Neuronal stem cell (in vitro differentiated cells): ENCODE measurements at regions not wholly inside any gene's neighbourhood (a gene's known extent, or its start where the extent isn't known, plus 50 kb on each side); places are given as distances from the start of the nearest gene placed in this dataset.

Experiments used
- DNase-seq: peaks from one replicate; pipeline ENCODE4 v3.0.0-alpha.2; 2013; ENCODE audit warnings: low spot score
- H2AFZ ChIP-seq: one replicate; pipeline ENCODE4 v1.6.1; 2013; ENCODE audit warnings: mild to moderate bottlenecking, low read length, inconsistent platforms
- H2AK5ac ChIP-seq: 2 replicates; pipeline ENCODE4 v1.6.1; 2013; ENCODE audit warnings: low read depth, mild to moderate bottlenecking, inconsistent platforms, low read length, moderate library complexity, mixed read lengths
- H2BK120ac ChIP-seq: 2 replicates; pipeline ENCODE4 v1.6.1; 2013; ENCODE audit warnings: low read depth, mild to moderate bottlenecking, inconsistent platforms, low read length, moderate library complexity, mixed read lengths
- H2BK12ac ChIP-seq: one replicate; pipeline ENCODE4 v1.6.1; 2013; ENCODE audit warnings: low read length, inconsistent platforms
- H2BK15ac ChIP-seq: 2 replicates; pipeline ENCODE4 v1.6.1; 2013; ENCODE audit warnings: mild to moderate bottlenecking, low read length, inconsistent platforms, mixed read lengths
- H2BK5ac ChIP-seq: one replicate; pipeline ENCODE4 v1.6.1; 2013; ENCODE audit warnings: inconsistent platforms, mild to moderate bottlenecking, low read length, moderate library complexity
- H3K14ac ChIP-seq: one replicate; pipeline ENCODE4 v1.6.1; 2013; ENCODE audit warnings: low read length, inconsistent platforms
- H3K18ac ChIP-seq: 2 replicates; pipeline ENCODE4 v1.6.1; 2013; ENCODE audit warnings: low read length, inconsistent platforms
- H3K23ac ChIP-seq: 2 replicates; pipeline ENCODE4 v1.6.1; 2013; ENCODE audit warnings: low read depth, mild to moderate bottlenecking, mixed read lengths, low read length, inconsistent platforms; ENCODE audit not compliant: poor library complexity
- H3K27ac ChIP-seq: replicated peaks from 3 replicates; pipeline ENCODE4 v1.5.1; 2013; ENCODE audit warnings: low read length, inconsistent platforms
- H3K27me3 ChIP-seq, 3 experiments: 2 replicates each; pipeline ENCODE4 v1.6.1; 2013; ENCODE audit warnings: low read length in 3 of 3, mild to moderate bottlenecking in 2 of 3, inconsistent platforms in 1 of 3, low read depth in 1 of 3, mixed read lengths in 1 of 3, moderate library complexity in 1 of 3; ENCODE audit not compliant: control insufficient read depth in 3 of 3, insufficient read depth in 3 of 3
- H3K36me3 ChIP-seq, 2 donors: replicated peaks in 1 of 2; 2 replicates each; pipeline ENCODE4 v1.6.1; 2013; ENCODE audit warnings: low read length in 2 of 2; ENCODE audit not compliant: control insufficient read depth in 2 of 2, insufficient read depth in 2 of 2
- H3K4ac ChIP-seq: 2 replicates; pipeline ENCODE4 v1.6.1; 2013; ENCODE audit warnings: inconsistent platforms, mild to moderate bottlenecking, low read length, moderate library complexity
- H3K4me1 ChIP-seq, 2 donors: 1 replicate in 1 of 2; 2 replicates in 1 of 2; pipeline ENCODE4 v1.6.1; 2013; ENCODE audit warnings: low read length in 2 of 2, low read depth in 1 of 2; ENCODE audit not compliant: control insufficient read depth in 2 of 2, insufficient read depth in 1 of 2
- H3K4me2 ChIP-seq: one replicate; pipeline ENCODE4 v1.6.1; 2013; ENCODE audit warnings: mild to moderate bottlenecking, low read length, inconsistent platforms; ENCODE audit not compliant: insufficient read depth, poor library complexity, severe bottlenecking
- H3K4me3 ChIP-seq, 2 donors: 2 replicates each; pipeline ENCODE4 v1.5.1; 2013; ENCODE audit warnings: low read length in 2 of 2, mild to moderate bottlenecking in 2 of 2, inconsistent platforms in 1 of 2, moderate library complexity in 1 of 2
- H3K79me1 ChIP-seq: one replicate; pipeline ENCODE4 v1.6.1; 2013; ENCODE audit warnings: low read depth, mild to moderate bottlenecking, inconsistent platforms, low read length, moderate library complexity
- H3K9ac ChIP-seq: one replicate; pipeline ENCODE4 v1.6.1; 2013; ENCODE audit warnings: mild to moderate bottlenecking, low read depth, low read length, inconsistent platforms; ENCODE audit not compliant: poor library complexity
- H3K9me3 ChIP-seq, 2 donors: replicated peaks in 1 of 2; 2 replicates each; pipeline versions ENCODE3 to v1.6.1; 2013; ENCODE audit warnings: low read length in 2 of 2, mild to moderate bottlenecking in 2 of 2, inconsistent platforms in 1 of 2, low read depth in 1 of 2, mixed read lengths in 1 of 2, moderate library complexity in 1 of 2; ENCODE audit not compliant: control insufficient read depth in 2 of 2, insufficient read depth in 1 of 2
- H4K8ac ChIP-seq: one replicate; pipeline ENCODE4 v1.6.1; 2013; ENCODE audit warnings: low read depth, mild to moderate bottlenecking, inconsistent platforms, low read length, moderate library complexity
- H4K91ac ChIP-seq: one replicate; pipeline ENCODE4 v1.6.1; 2013; ENCODE audit warnings: low read length, low read depth, mild to moderate bottlenecking, inconsistent platforms; ENCODE audit not compliant: poor library complexity
- WGBS, 2 donors: extraction: QIAGEN DNeasy Blood & Tissue Kit; methylation state at CpG; one replicate each; pipeline ENCODE4 v1.1.7; 2013; ENCODE audit warnings: missing lambda C conversion rate in 2 of 2, mixed read lengths in 1 of 2; ENCODE audit not compliant: insufficient read length in 2 of 2, insufficient replicate concordance in 1 of 2; ENCODE audit errors: extremely low coverage in 2 of 2; 5-methylcytosine and 5-hydroxymethylcytosine counted together

DNA sequence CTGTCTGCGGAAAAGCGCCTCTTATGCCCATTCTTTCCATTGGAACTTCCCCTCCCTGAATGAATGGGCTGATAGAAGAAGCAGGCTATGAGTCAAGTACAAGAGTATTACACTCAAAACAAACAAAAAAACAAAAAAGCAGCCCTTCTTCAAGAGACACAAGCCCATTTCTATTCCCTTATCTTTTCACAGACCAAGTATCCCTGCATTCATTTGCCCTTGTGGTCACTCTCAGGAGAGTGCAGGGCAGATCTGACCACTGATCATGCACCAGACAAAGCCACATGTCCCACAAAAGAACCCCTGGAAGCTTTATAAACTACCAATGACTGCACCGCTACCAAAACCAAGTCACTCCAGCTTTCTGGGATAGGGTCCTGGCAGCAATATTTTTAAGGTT lies 262.5 kb upstream of the TAS2R1 start:
- no peak overlapping the region for H4K8ac ChIP-seq
- H3K4ac ChIP-seq = no peak overlapping the region
- no peak overlapping the region for H3K9ac ChIP-seq
- no peak overlapping the region for H3K27ac ChIP-seq
- no CpG with 5 or more reads among the region's 3 CpGs for WGBS, 2 donors
- H3K79me1 ChIP-seq = no peaks in the 10 kb centered on the region
- no peak overlapping the region for H3K18ac ChIP-seq
- no peak overlapping the region for H2BK12ac ChIP-seq
- no peak for DNase-seq
- H2BK5ac ChIP-seq = no peak overlapping the region
- H3K14ac ChIP-seq = no peak overlapping the region
- H3K36me3 ChIP-seq = no peaks in the 10 kb centered on the region
- H3K4me1 ChIP-seq = peaks cover 5 to 6% of the 10 kb centered on the region in 2 donors
- no peak overlapping the region for H2AFZ ChIP-seq
- no peak overlapping the region for H3K23ac ChIP-seq
- no peak overlapping the region for H2BK120ac ChIP-seq
- no peak overlapping the region for H2AK5ac ChIP-seq
- H3K27me3 ChIP-seq = no peaks in the 10 kb centered on the region
- no peak overlapping the region for H3K4me2 ChIP-seq
- no peak overlapping the region for H3K4me3 ChIP-seq
- no peak overlapping the region for H4K91ac ChIP-seq
- H2BK15ac ChIP-seq = no peak overlapping the region
- peaks cover 0 to 4% of the 10 kb centered on the region in 2 donors for H3K9me3 ChIP-seq

DNA sequence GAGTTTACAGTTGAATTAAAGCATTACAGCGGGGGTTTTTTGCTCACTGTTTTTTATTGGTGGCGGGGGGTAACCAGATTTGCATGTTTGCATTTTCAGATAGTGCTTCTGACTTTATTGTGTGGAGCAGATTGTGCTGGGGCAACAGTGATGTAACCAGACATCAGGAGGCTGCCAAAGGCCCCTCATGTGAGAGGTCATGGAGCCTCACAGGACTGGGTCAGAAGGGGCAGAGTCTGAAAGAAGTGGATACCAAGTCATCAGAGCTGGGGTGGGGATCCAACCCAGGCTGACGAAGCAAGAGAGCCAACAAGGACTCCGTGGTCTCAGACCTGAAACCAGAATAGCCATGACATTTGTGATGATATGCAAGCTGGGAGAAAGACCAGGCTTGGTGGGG lies 259.4 kb upstream of the TAS2R1 start:
- Histone ChIP-seq H3K14ac (no peak overlapping the region), H3K4me3 (no peak overlapping the region), H3K79me1 (no peaks in the 10 kb centered on the region), H3K23ac (no peak overlapping the region), H3K36me3 (no peaks in the 10 kb centered on the region), H2BK5ac (no peak overlapping the region), H3K4me1 (peaks cover 0 to 6% of the 10 kb centered on the region in 2 donors), H3K18ac (no peak overlapping the region), H4K8ac (no peak overlapping the region), H3K27ac (no peak overlapping the region), H2BK120ac (no peak overlapping the region), H3K4ac (no peak overlapping the region), H2BK15ac (no peak overlapping the region), H3K9ac (no peak overlapping the region), H3K4me2 (no peak overlapping the region), H2BK12ac (no peak overlapping the region), H2AK5ac (no peak overlapping the region), H4K91ac (no peak overlapping the region), H3K27me3 (no peaks in the 10 kb centered on the region), H3K9me3 (peaks cover 0 to 3% of the 10 kb centered on the region in 2 donors), H2AFZ (no peak overlapping the region)
- DNase-seq = no peak
- WGBS, 2 donors = no CpG with 5 or more reads among the region's 4 CpGs

DNA sequence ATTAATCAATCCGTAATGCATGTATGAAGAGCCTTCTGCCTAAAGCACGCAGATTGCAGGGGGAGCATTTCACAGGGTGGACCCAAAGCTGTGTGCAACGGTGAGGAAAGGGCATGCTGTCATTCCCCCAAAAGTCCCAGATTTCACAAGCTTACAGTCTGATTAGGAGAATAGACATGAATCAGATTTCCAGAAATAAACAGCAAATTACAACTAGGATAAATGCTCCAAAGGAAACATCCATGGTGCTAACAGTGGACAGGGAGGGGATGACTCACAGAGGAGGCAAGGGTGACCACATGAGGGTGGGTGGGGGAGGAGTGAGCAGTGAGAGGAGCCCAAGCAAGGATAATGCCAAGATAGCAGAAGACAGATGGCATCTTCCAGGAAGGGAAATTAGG lies 258.4 kb upstream of the TAS2R1 start:
- Histone ChIP-seq H3K4me1 (peaks cover 0 to 6% of the 10 kb centered on the region in 2 donors), H3K36me3 (no peaks in the 10 kb centered on the region), H3K4me3 (no peak overlapping the region), H2BK5ac (no peak overlapping the region), H3K18ac (no peak overlapping the region), H3K79me1 (no peaks in the 10 kb centered on the region), H3K4ac (no peak overlapping the region), H3K9me3 (no peaks in the 10 kb centered on the region), H2BK12ac (no peak overlapping the region), H3K23ac (no peak overlapping the region), H2AFZ (no peak overlapping the region), H3K14ac (no peak overlapping the region), H4K91ac (no peak overlapping the region), H2BK120ac (no peak overlapping the region), H3K27me3 (no peaks in the 10 kb centered on the region), H3K27ac (no peak overlapping the region), H3K9ac (no peak overlapping the region), H2AK5ac (no peak overlapping the region), H4K8ac (no peak overlapping the region), H3K4me2 (no peak overlapping the region), H2BK15ac (no peak overlapping the region)
- DNase-seq = no peak
- no CpG with 5 or more reads among the region's 3 CpGs for WGBS, 2 donors

DNA sequence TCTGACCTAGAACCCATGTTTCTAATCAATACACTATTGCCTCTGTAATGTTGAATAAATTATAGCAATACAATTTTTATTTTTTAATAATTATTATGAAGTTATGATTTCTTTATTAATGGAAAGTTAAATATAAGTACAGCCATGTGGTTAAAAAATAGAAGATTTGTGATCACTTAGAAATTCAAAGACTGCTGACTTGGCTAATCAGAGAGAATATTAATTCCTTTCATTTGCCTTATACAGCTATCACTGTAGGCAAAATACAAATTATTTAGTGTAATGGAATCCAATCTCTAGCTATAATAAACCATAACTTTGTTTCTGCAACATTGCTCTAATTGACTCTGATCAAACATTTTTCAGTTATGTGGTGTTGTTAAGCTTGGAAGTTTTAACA lies 255.0 kb upstream of the TAS2R1 start:
- Histone ChIP-seq H4K8ac (no peak overlapping the region), H3K4ac (no peak overlapping the region), H3K23ac (no peak overlapping the region), H3K27ac (no peak overlapping the region), H2BK12ac (no peak overlapping the region), H3K79me1 (no peaks in the 10 kb centered on the region), H3K9ac (no peak overlapping the region), H2AK5ac (no peak overlapping the region), H2BK5ac (no peak overlapping the region), H3K36me3 (no peaks in the 10 kb centered on the region), H3K27me3 (no peaks in the 10 kb centered on the region), H2BK120ac (no peak overlapping the region), H3K18ac (no peak overlapping the region), H4K91ac (no peak overlapping the region), H2AFZ (no peak overlapping the region), H2BK15ac (no peak overlapping the region), H3K9me3 (no peaks in the 10 kb centered on the region), H3K4me2 (no peak overlapping the region), H3K14ac (no peak overlapping the region), H3K4me1 (peaks cover 0 to 6% of the 10 kb centered on the region in 2 donors), H3K4me3 (no peak overlapping the region)
- no peak for DNase-seq
